Thymus (tissue), 11 donors: ENCODE measurements at regions not wholly inside any gene's neighbourhood (a gene's known extent, or its start where the extent isn't known, plus 50 kb on each side); places are given as distances from the start of the nearest gene placed in this dataset.

Experiments
- DNase-seq, 9 donors: peaks; one replicate each; pipeline ENCODE4 v3.0.0-alpha.2; 2013; ENCODE audit warnings: low spot score in 9 of 9, low read depth in 6 of 9, missing footprints in 1 of 9
- H3K27ac ChIP-seq, 2 donors: one replicate each; pipeline ENCODE4 v1.5.1; 2013; ENCODE audit warnings: control low read depth in 1 of 2, low read depth in 1 of 2, low read length in 1 of 2, mild to moderate bottlenecking in 1 of 2, moderate library complexity in 1 of 2
- H3K27me3 ChIP-seq, 2 donors: one replicate each; pipeline ENCODE4 v1.5.1; 2013; ENCODE audit warnings: low read length in 1 of 2; ENCODE audit not compliant: control insufficient read depth in 2 of 2, insufficient read depth in 1 of 2
- H3K36me3 ChIP-seq, 2 donors: one replicate each; pipeline ENCODE4 v1.5.1; 2013; ENCODE audit warnings: low read length in 1 of 2, mild to moderate bottlenecking in 1 of 2, moderate library complexity in 1 of 2; ENCODE audit not compliant: control insufficient read depth in 2 of 2, insufficient read depth in 2 of 2
- H3K4me1 ChIP-seq, 2 donors: one replicate each; pipeline ENCODE4 v1.5.1; 2013; ENCODE audit warnings: low read length in 2 of 2; ENCODE audit not compliant: control insufficient read depth in 2 of 2, insufficient read depth in 2 of 2
- H3K4me3 ChIP-seq, 2 donors: one replicate each; pipeline ENCODE4 v1.5.1; 2013; ENCODE audit warnings: low read length in 2 of 2, control low read depth in 1 of 2, mild to moderate bottlenecking in 1 of 2
- H3K9me3 ChIP-seq, 2 donors: one replicate each; pipeline ENCODE4 v1.5.1; 2013; ENCODE audit warnings: low read length in 1 of 2, mild to moderate bottlenecking in 1 of 2; ENCODE audit not compliant: control insufficient read depth in 2 of 2, insufficient read depth in 1 of 2
- WGBS: extraction: QIAGEN DNeasy Blood & Tissue Kit; methylation state at CpG from one replicate; pipeline ENCODE4 v1.1.7; 2013; 5-methylcytosine and 5-hydroxymethylcytosine counted together
- donor health status: healthy.

- Histone ChIP-seq H3K4me1 (no peaks in the 10 kb centered on the region), H3K27ac (no peak overlapping the region), H3K36me3 (no peaks in the 10 kb centered on the region), H3K4me3 (no peak overlapping the region), H3K27me3 (no peaks in the 10 kb centered on the region), H3K9me3 (peaks cover 0 to 3% of the 10 kb centered on the region in 2 donors)
- DNase-seq, result no peak
- WGBS, result 77% methylated on average over 3 of the region's 3 CpGs
Measured at GRCh38 chr3:83928391-83928790, 1030.4 kb upstream of the CADM2 start.

GRCh38 chr3:83928903-83929302 is 1029.9 kb upstream of the CADM2 start:
- no peaks in the 10 kb centered on the region for H3K36me3 ChIP-seq
- H3K27ac ChIP-seq, result no peak overlapping the region
- 88% methylated on average over 2 of the region's 2 CpGs for WGBS
- DNase-seq, result no peak
- H3K9me3 ChIP-seq, result peaks cover 0 to 3% of the 10 kb centered on the region in 2 donors
- no peak overlapping the region for H3K4me3 ChIP-seq
- H3K27me3 ChIP-seq, result no peaks in the 10 kb centered on the region
- H3K4me1 ChIP-seq, result no peaks in the 10 kb centered on the region

GRCh38 chr3:83934192-83935021 is 1024.4 kb upstream of the CADM2 start:
- Histone ChIP-seq H3K27ac (no peak overlapping the region), H3K36me3 (no peaks in the 10 kb centered on the region), H3K27me3 (no peaks in the 10 kb centered on the region), H3K9me3 (peaks cover 0 to 1% of the 10 kb centered on the region in 2 donors), H3K4me3 (no peak overlapping the region), H3K4me1 (no peaks in the 10 kb centered on the region)
- no peak for DNase-seq
- WGBS, result 86% methylated on average over 4 of the region's 4 CpGs

- Histone ChIP-seq H3K27me3 (no peaks in the 10 kb centered on the region), H3K36me3 (no peaks in the 10 kb centered on the region), H3K27ac (no peak overlapping the region), H3K4me1 (no peaks in the 10 kb centered on the region), H3K4me3 (no peak overlapping the region), H3K9me3 (no peaks in the 10 kb centered on the region)
- WGBS, result 87% methylated on average over 2 of the region's 2 CpGs
- no peak for DNase-seq
Measured at GRCh38 chr3:83938491-83938890, 1020.3 kb upstream of the CADM2 start.

GRCh38 chr3:83941990-83942745 is 1016.6 kb upstream of the CADM2 start:
- Histone ChIP-seq H3K27me3 (no peaks in the 10 kb centered on the region), H3K4me1 (no peaks in the 10 kb centered on the region), H3K9me3 (no peaks in the 10 kb centered on the region), H3K4me3 (no peak overlapping the region), H3K36me3 (no peaks in the 10 kb centered on the region), H3K27ac (no peak overlapping the region)
- WGBS, result 87% methylated on average over 11 of the region's 11 CpGs
- no peak for DNase-seq

- H3K27me3 ChIP-seq, result no peaks in the 10 kb centered on the region
- no peak overlapping the region for H3K4me3 ChIP-seq
- no peaks in the 10 kb centered on the region for H3K36me3 ChIP-seq
- no peak for DNase-seq
- H3K4me1 ChIP-seq, result no peaks in the 10 kb centered on the region
- H3K9me3 ChIP-seq, result no peaks in the 10 kb centered on the region
- H3K27ac ChIP-seq, result no peak overlapping the region
Measured at GRCh38 chr3:83946049-83946448, 1012.7 kb upstream of the CADM2 start.

GRCh38 chr3:83946554-83946953 is 1012.2 kb upstream of the CADM2 start:
- no peaks in the 10 kb centered on the region for H3K4me1 ChIP-seq
- H3K27ac ChIP-seq, result no peak overlapping the region
- no peak for DNase-seq
- no peaks in the 10 kb centered on the region for H3K9me3 ChIP-seq
- H3K36me3 ChIP-seq, result no peaks in the 10 kb centered on the region
- H3K27me3 ChIP-seq, result no peaks in the 10 kb centered on the region
- 54% methylated on average over 4 of the region's 4 CpGs for WGBS
- no peak overlapping the region for H3K4me3 ChIP-seq

- no peak for DNase-seq
- H3K4me3 ChIP-seq, result no peak overlapping the region
- no peaks in the 10 kb centered on the region for H3K4me1 ChIP-seq
- H3K36me3 ChIP-seq, result no peaks in the 10 kb centered on the region
- no peaks in the 10 kb centered on the region for H3K27me3 ChIP-seq
- H3K9me3 ChIP-seq, result no peaks in the 10 kb centered on the region
- 91% methylated on average over 1 of the region's 1 CpG for WGBS
- H3K27ac ChIP-seq, result no peak overlapping the region
Measured at GRCh38 chr3:83948771-83949170, 1010.0 kb upstream of the CADM2 start.

- H3K27me3 ChIP-seq, result no peaks in the 10 kb centered on the region
- H3K27ac ChIP-seq, result no peak overlapping the region
- no peak for DNase-seq
- WGBS, result 79% methylated on average over 3 of the region's 3 CpGs
- no peaks in the 10 kb centered on the region for H3K4me1 ChIP-seq
- H3K9me3 ChIP-seq, result no peaks in the 10 kb centered on the region
- no peaks in the 10 kb centered on the region for H3K36me3 ChIP-seq
- H3K4me3 ChIP-seq, result no peak overlapping the region
Measured at GRCh38 chr3:83953417-83954089, 1005.2 kb upstream of the CADM2 start.
